Lower leg skin (tissue), 4 donors: ENCODE measurements at regions not wholly inside any gene's neighbourhood (a gene's known extent, or its start where the extent isn't known, plus 50 kb on each side); places are given as distances from the start of the nearest gene placed in this dataset.

Source experiments
- DNase-seq, 2 donors: peaks; one replicate each; pipeline ENCODE4 v3.0.0-alpha.2; 2019; ENCODE audit warnings: low spot score in 2 of 2
- H3K4me3 ChIP-seq: fragments of 200-600 bp; sonication (generic); 2 replicates; pipeline ENCODE4 v1.5.1; 2017; ENCODE audit warnings: mild to moderate bottlenecking, low read depth; ENCODE audit not compliant: poor library complexity, severe bottlenecking
- POLR2A ChIP-seq, 2 donors: fragments of 450-650 bp; IDR thresholded peaks; one replicate each; pipeline ENCODE4 v1.6.1; 2016 to 2017; ENCODE audit warnings: antibody characterized with exemption in 2 of 2, mild to moderate bottlenecking in 1 of 2, moderate library complexity in 1 of 2
- WGBS, 2 donors: methylation state at CpG; one replicate each; pipeline ENCODE4 v1.1.5; 2018; 5-methylcytosine and 5-hydroxymethylcytosine counted together
- intact Hi-C: fragments of 100-400 bp; cut with DNase I; formaldehyde crosslinking; loops from one replicate; pipeline ENCODE4 v1.15.0; 2023; ENCODE audit warnings: low total_unique reads
- TF ChIP-seq, protein P1 (sequence below), 3 donors: fragments of 450-650 bp; IDR thresholded peaks; one replicate each; pipeline ENCODE4 v1.5.1; 2016; ENCODE audit warnings: antibody characterized with exemption in 3 of 3, mild to moderate bottlenecking in 3 of 3, moderate library complexity in 2 of 3

DNA sequence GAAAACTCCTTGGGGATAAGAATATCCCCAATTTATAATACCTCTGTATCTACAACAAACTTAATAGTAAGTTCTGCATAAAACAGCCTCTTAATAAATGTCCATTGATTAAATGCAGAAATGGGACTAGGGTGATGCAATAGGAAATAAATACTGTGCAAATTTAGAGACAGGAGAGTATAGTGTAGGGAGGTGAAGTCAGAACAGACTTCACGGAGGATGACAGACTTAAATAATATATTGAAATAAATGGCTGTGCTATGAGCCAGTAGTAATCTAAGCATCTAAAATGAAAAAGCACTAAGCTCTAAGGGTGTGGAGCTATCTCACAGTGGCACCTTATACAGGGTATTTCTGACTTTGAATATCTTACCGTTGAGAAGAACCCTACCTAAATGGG is 265.3 kb downstream of the GRIN2B start:
- 84 to 96% methylated on average over 2 of the region's 2 CpGs for WGBS, 2 donors
- DNase-seq: no peak
- H3K4me3 ChIP-seq: no peak overlapping the region
- TF ChIP-seq, protein P1, sequence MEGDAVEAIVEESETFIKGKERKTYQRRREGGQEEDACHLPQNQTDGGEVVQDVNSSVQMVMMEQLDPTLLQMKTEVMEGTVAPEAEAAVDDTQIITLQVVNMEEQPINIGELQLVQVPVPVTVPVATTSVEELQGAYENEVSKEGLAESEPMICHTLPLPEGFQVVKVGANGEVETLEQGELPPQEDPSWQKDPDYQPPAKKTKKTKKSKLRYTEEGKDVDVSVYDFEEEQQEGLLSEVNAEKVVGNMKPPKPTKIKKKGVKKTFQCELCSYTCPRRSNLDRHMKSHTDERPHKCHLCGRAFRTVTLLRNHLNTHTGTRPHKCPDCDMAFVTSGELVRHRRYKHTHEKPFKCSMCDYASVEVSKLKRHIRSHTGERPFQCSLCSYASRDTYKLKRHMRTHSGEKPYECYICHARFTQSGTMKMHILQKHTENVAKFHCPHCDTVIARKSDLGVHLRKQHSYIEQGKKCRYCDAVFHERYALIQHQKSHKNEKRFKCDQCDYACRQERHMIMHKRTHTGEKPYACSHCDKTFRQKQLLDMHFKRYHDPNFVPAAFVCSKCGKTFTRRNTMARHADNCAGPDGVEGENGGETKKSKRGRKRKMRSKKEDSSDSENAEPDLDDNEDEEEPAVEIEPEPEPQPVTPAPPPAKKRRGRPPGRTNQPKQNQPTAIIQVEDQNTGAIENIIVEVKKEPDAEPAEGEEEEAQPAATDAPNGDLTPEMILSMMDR (IDR thresholded peaks at IDR 0.05): no peak
- TF ChIP-seq POLR2A (IDR thresholded peaks at IDR 0.05): no peak
- intact Hi-C loops: no loop called here

DNA sequence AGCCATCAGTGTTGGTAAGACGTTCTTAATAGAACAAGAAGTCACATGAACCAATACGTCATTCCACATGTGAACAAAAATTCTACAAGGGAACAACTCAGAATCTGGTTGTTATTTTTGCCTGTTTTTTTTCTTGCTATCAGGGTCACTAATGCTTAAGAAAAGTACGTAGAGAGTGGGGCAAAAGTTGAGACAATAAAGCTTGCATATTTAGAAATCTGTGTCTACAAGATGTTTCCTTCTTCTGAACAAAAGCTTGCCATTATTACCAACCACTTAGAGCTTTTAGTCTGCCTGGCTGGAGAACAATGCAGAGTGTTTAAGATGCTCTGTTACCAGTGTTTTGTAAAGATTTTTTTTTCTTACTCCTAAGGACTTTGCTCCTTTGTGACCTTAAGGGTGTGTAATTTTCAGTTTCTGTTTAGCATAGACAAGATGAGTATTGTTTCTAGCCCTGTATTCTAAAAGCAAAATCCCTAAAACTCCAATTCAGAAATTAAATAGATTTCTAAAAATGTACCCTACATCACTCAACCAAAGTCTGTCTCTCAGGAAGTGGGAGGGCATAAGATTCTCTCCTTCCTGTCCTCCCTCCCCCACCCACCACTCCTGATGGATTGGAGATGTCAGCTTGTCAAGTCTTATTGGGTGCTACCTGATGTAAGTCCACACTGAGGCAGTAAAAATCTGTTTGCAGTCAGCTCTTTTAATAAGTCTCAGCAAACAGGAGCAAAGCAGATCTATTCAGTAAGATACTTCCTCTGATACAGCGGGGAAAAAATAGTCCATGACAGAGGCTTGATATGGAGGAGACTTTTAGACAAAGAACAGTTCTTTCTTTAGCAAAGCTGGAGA is 267.6 kb downstream of the GRIN2B start:
- no peak overlapping the region for H3K4me3 ChIP-seq
- TF ChIP-seq, protein P1 (IDR thresholded peaks at IDR 0.05): no peak
- TF ChIP-seq POLR2A (IDR thresholded peaks at IDR 0.05): no peak
- DNase-seq: no peak
- 49 to 62% methylated on average over 4 of the region's 4 CpGs for WGBS, 2 donors
- intact Hi-C loops: no loop called here

DNA sequence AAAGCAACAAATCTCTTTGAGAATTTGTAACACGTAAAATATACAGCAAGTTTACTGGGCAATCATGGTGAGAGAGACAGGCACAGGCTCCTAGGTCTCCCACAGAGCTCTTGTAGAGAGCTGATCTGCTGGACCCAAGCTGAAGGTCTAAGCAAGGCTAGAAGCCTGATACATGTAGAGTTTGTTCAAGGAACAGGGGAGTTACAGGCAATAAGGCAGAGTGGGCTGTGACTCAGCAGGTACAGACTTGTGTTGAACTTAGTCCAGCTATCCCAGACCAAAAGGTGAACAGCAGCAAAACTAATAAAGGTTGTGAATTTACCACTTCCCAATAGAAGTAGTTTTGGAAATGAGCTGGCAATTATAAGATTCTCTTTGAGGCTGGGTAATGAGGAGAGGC is 273.6 kb downstream of the GRIN2B start:
- no peak for TF ChIP-seq POLR2A (IDR thresholded peaks at IDR 0.05)
- no peak for DNase-seq
- H3K4me3 ChIP-seq: no peak overlapping the region
- 86 to 97% methylated on average over 1 of the region's 1 CpG for WGBS, 2 donors
- intact Hi-C loops: no loop called here

DNA sequence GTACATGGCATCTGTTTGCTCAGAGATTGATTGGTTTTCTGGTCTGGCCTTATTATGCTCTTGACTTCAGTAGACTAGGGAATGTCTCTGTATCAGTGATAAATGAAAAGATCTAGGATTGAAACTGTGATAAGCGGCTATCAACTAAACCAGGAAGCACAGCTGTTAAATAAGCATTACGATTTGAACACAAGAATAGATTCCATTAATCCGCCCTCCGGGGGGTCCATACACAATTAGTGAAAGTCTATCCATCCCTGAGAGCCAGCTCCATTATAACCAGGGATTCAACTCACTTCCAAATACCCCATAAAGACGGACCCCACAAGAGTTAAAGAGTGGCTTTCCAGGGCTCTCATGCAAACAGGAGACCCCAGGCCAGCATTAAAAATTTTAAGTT is 279.0 kb downstream of the GRIN2B start:
- no peak for DNase-seq
- intact Hi-C loops: no loop called here
- WGBS, 2 donors: 31 to 60% methylated on average over 5 of the region's 5 CpGs
- no peak overlapping the region for H3K4me3 ChIP-seq
- TF ChIP-seq, protein P1 (IDR thresholded peaks at IDR 0.05): no peak
- TF ChIP-seq POLR2A (IDR thresholded peaks at IDR 0.05): no peak

DNA sequence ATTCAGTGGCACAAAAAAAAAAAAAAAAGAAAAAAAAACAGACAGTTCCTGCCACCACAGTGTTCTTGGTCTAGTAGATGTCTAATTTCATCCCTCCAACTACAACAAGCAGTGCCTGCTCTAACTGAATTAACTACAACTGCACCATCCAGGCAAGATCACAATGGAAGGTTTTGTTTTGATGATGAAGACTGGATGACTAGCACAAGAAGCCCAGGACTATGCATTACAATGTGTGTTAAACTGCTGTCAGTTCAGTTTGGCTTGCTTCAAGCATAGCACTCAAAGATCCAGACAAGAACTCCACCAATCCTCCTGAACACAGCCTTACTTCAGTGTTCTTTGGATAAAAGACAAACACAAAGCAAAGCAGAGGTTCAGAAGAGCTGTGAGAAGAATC is 279.9 kb downstream of the GRIN2B start:
- no peak for DNase-seq
- intact Hi-C loops: no loop called here
- H3K4me3 ChIP-seq: no peak overlapping the region
- no peak for TF ChIP-seq POLR2A (IDR thresholded peaks at IDR 0.05)
- TF ChIP-seq, protein P1 (IDR thresholded peaks at IDR 0.05): no peak

DNA sequence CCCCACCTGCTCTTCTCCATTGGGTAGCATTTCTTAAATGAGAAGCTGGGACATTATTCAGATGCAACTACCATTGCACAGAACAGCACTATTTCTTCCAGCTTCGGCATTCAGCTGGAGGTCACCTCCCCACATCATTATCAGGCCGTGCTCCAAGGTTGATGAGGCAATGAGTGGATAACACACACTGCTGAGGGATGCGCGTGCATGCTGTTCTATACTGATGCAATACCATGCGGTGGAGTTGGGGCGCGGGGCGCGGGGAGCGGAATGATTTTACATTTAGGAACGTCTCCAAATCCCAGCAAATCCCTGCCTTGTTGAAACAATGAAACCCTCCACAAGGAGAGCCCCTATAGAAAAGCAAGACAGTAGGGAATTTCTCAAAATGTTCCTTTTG is 283.4 kb downstream of the GRIN2B start:
- WGBS, 2 donors: 83 to 92% methylated on average over 11 of the region's 11 CpGs
- no peak for TF ChIP-seq POLR2A (IDR thresholded peaks at IDR 0.05)
- TF ChIP-seq, protein P1 (IDR thresholded peaks at IDR 0.05): no peak
- intact Hi-C loops: no loop called here
- no peak overlapping the region for H3K4me3 ChIP-seq
- DNase-seq: no peak
